ENCODE measurements at regions not wholly inside any gene's neighbourhood (a gene's known extent, or its start where the extent isn't known, plus 50 kb on each side); places are given as distances from the start of the nearest gene placed in this dataset.

- no peaks in the 10 kb centered on the region for H3K27me3 ChIP-seq (replicated peaks; ENCODE audit: insufficient read depth)
- intact Hi-C loops (cut with DNase I): no loop called here
- DNase-seq (ENCODE audit: low spot score): no peak
- TF ChIP-seq CTCF (IDR thresholded peaks at IDR 0.05): peak in 1 of 4 experiments; percentile 20
- no peak for TF ChIP-seq POLR2A (IDR thresholded peaks at IDR 0.05)
- H3K9me3 ChIP-seq: no peaks in the 10 kb centered on the region
- WGBS: 63% methylated on average over 19 of the region's 20 CpGs
- no peaks in the 10 kb centered on the region for H3K4me1 ChIP-seq (replicated peaks)
- H3K27ac ChIP-seq: no peak overlapping the region
- no peak overlapping the region for H3K4me3 ChIP-seq
- no peaks in the 10 kb centered on the region for H3K36me3 ChIP-seq
Observed at GRCh38 chr11:135075740-135076139, 663.7 kb upstream of the B3GAT1 start.

- TF ChIP-seq POLR2AphosphoS5 (IDR thresholded peaks at IDR 0.05): no peak
- H3K27ac ChIP-seq: no peak overlapping the region
- H3K9me3 ChIP-seq: no peaks in the 10 kb centered on the region
- H3K36me3 ChIP-seq: no peaks in the 10 kb centered on the region
- H3K27me3 ChIP-seq (replicated peaks; ENCODE audit: insufficient read depth): no peaks in the 10 kb centered on the region
- no peaks in the 10 kb centered on the region for H3K4me1 ChIP-seq (replicated peaks)
- DNase-seq (ENCODE audit: low spot score): no peak
- intact Hi-C loops (cut with DNase I): no loop called here
- H3K4me3 ChIP-seq: no peak overlapping the region
- WGBS: 79% methylated on average over 5 of the region's 5 CpGs
Observed at GRCh38 chr11:135074397-135074998, 662.5 kb upstream of the B3GAT1 start.

GRCh38 chr11:135073870-135074269 is 661.8 kb upstream of the B3GAT1 start:
- Histone ChIP-seq H3K4me1 (replicated peaks) (no peaks in the 10 kb centered on the region), H3K4me3 (no peak overlapping the region), H3K36me3 (no peaks in the 10 kb centered on the region), H3K27ac (no peak overlapping the region), H3K9me3 (no peaks in the 10 kb centered on the region), H3K27me3 (replicated peaks; ENCODE audit: insufficient read depth) (no peaks in the 10 kb centered on the region)
- TF ChIP-seq POLR2AphosphoS5 (IDR thresholded peaks at IDR 0.05) (no peak), CTCF (IDR thresholded peaks at IDR 0.05) (no peak), POLR2A (IDR thresholded peaks at IDR 0.05) (no peak)
- DNase-seq (ENCODE audit: low spot score): no peak
- intact Hi-C loops (cut with DNase I): no loop called here
- 87% methylated on average over 5 of the region's 5 CpGs for WGBS

- Histone ChIP-seq H3K36me3 (no peaks in the 10 kb centered on the region), H3K4me3 (no peak overlapping the region), H3K4me1 (replicated peaks) (no peaks in the 10 kb centered on the region), H3K27me3 (replicated peaks; ENCODE audit: insufficient read depth) (no peaks in the 10 kb centered on the region), H3K27ac (no peak overlapping the region), H3K9me3 (no peaks in the 10 kb centered on the region)
- TF ChIP-seq CTCF (IDR thresholded peaks at IDR 0.05): no peak
- TF ChIP-seq POLR2A (IDR thresholded peaks at IDR 0.05): no peak
- TF ChIP-seq POLR2AphosphoS5 (IDR thresholded peaks at IDR 0.05): no peak
- intact Hi-C loops (cut with DNase I): no loop called here
- 57% methylated on average over 7 of the region's 7 CpGs for WGBS
- DNase-seq (ENCODE audit: low spot score): no peak
Observed at GRCh38 chr11:135073381-135073780, 661.3 kb upstream of the B3GAT1 start.

GRCh38 chr11:135069890-135070289 is 657.8 kb upstream of the B3GAT1 start:
- Histone ChIP-seq H3K36me3 (no peaks in the 10 kb centered on the region), H3K27me3 (replicated peaks; ENCODE audit: insufficient read depth) (no peaks in the 10 kb centered on the region)
- no peak for DNase-seq (ENCODE audit: low spot score)

More at GRCh38 chr11:135069890-135070289, 657.8 kb upstream of the B3GAT1 start:
- intact Hi-C loops (cut with DNase I): no loop called here
- WGBS: 64% methylated on average over 4 of the region's 4 CpGs
- Histone ChIP-seq H3K4me1 (replicated peaks) (no peaks in the 10 kb centered on the region), H3K9me3 (no peaks in the 10 kb centered on the region), H3K27ac (no peak overlapping the region), H3K4me3 (no peak overlapping the region)
- no peak for TF ChIP-seq CTCF (IDR thresholded peaks at IDR 0.05)

Measured in prostate gland (tissue), 2 donors.